A549 (cell line): ENCODE measurements at regions not wholly inside any gene's neighbourhood (a gene's known extent, or its start where the extent isn't known, plus 50 kb on each side); places are given as distances from the start of the nearest gene placed in this dataset.

Experiments used
- ATAC-seq, 2 experiments: fragments of 200-7000 bp in 1 of 2; fragments of >200 bp in 1 of 2; cut with Nextera tagmentation in 1 of 2; cut with Tn5 transposase in 1 of 2; 3 replicates each; pipeline versions ENCODE4 v1.8.0 to v1.9.1; 2018 to 2020; ENCODE audit warnings: mild to moderate bottlenecking in 1 of 2, moderate library complexity in 1 of 2
- CTCF ChIA-PET: fragments of 300-600 bp; sonication (Branson Sonifier 250); formaldehyde crosslinking; extraction: SDS; loops from one replicate; lab custom pipeline; 2021; ENCODE audit warnings: antibody characterized with exemption, inconsistent platforms; lab: Yijun Ruan, JAX
- POLR2A ChIA-PET: fragments of 350-600 bp; formaldehyde crosslinking; extraction: SDS; loops from one replicate; lab custom pipeline; 2021; ENCODE audit warnings: antibody characterized with exemption, inconsistent platforms; lab: Yijun Ruan, JAX
- DNase-seq, 2 experiments: peaks; one replicate each; pipeline versions ENCODE4 v3.0.0 to v3.0.0-alpha.2; 2011 to 2016; ENCODE audit warnings: low read depth in 1 of 2, low spot score in 1 of 2
- FAIRE-seq: peaks from 2 replicates; lab custom pipeline; 2011; peaks lifted over from hg19 to GRCh38; lab: Jason Lieb, UNC
- H3K27ac ChIP-seq, 2 experiments: fragments of >200 bp; sonication (Bioruptor Twin); formaldehyde crosslinking; 3 replicates each; pipeline ENCODE4 v1.5.1; 2016 to 2017
- H3K4me1 ChIP-seq: fragments of >200 bp; sonication (Bioruptor Twin); formaldehyde crosslinking; 3 replicates; pipeline ENCODE4 v1.6.1; 2016
- H3K4me2 ChIP-seq: fragments of >200 bp; sonication (Bioruptor Twin); formaldehyde crosslinking; 3 replicates; pipeline ENCODE4 v1.6.1; 2016
- H3K4me3 ChIP-seq: fragments of >200 bp; sonication (Bioruptor Twin); formaldehyde crosslinking; 3 replicates; pipeline ENCODE4 v1.5.1; 2016
- H3K9me3 ChIP-seq: fragments of >200 bp; sonication (Bioruptor Twin); formaldehyde crosslinking; 3 replicates; pipeline ENCODE4 v1.6.1; 2016
- BCL3 ChIP-seq: fragments of >200 bp; sonication (Bioruptor Twin); formaldehyde crosslinking; IDR thresholded peaks from 3 replicates; pipeline ENCODE4 v1.6.1; 2016
- CBX2 ChIP-seq: fragments of 200-600 bp; sonication (generic); IDR thresholded peaks from 2 replicates; pipeline ENCODE4 v1.6.1; 2016; ENCODE audit warnings: low read depth, mild to moderate bottlenecking, borderline replicate concordance
- CBX8 ChIP-seq: fragments of 200-600 bp; sonication (generic); IDR thresholded peaks from 2 replicates; pipeline ENCODE4 v1.6.1; 2016
- EHF ChIP-seq: fragments of 250-450 bp; sonication (Bioruptor Pico); IDR thresholded peaks from 2 replicates; pipeline ENCODE4 v1.5.0; 2020; ENCODE audit warnings: mild to moderate bottlenecking
- ESRRA ChIP-seq: fragments of 150-350 bp; IDR thresholded peaks from 2 replicates; pipeline ENCODE4 v1.6.1; 2014; ENCODE audit warnings: mild to moderate bottlenecking, low read length, borderline replicate concordance
- FOSB ChIP-seq: fragments of 250-450 bp; sonication (Bioruptor Pico); IDR thresholded peaks from 2 replicates; pipeline ENCODE4 v1.5.0; 2020; ENCODE audit warnings: mild to moderate bottlenecking, moderate library complexity
- HDAC2 ChIP-seq: fragments of 200-600 bp; sonication (generic); IDR thresholded peaks from 2 replicates; pipeline ENCODE4 v1.6.1; 2016
- HES2 ChIP-seq: fragments of >200 bp; sonication (Bioruptor Twin); formaldehyde crosslinking; IDR thresholded peaks from 2 replicates; pipeline ENCODE4 v1.6.1; 2016
- HEYL ChIP-seq: fragments of 250-450 bp; sonication (Bioruptor Pico); IDR thresholded peaks from 2 replicates; pipeline ENCODE4 v1.8.0; 2021; ENCODE audit warnings: mild to moderate bottlenecking, moderate library complexity
- HOXA7 ChIP-seq: fragments of 250-450 bp; sonication (Bioruptor Pico); IDR thresholded peaks from 2 replicates; pipeline ENCODE4 v1.5.0; 2020; ENCODE audit warnings: mild to moderate bottlenecking, moderate library complexity
- HOXB13 ChIP-seq: fragments of 250-450 bp; sonication (Bioruptor Pico); IDR thresholded peaks from 2 replicates; pipeline ENCODE4 v1.5.0; 2020; ENCODE audit warnings: low read depth, mild to moderate bottlenecking, moderate library complexity
- KDM1A ChIP-seq: fragments of 200-600 bp; sonication (generic); IDR thresholded peaks from 2 replicates; pipeline ENCODE4 v1.6.1; 2016; ENCODE audit warnings: low read depth, mild to moderate bottlenecking
- NFE2L2 ChIP-seq: fragments of 150-350 bp; conservative IDR thresholded peaks from 2 replicates; pipeline ENCODE4 v1.6.1; 2014; ENCODE audit warnings: low read length
- TFCP2L1 ChIP-seq: fragments of 250-450 bp; sonication (Bioruptor Pico); IDR thresholded peaks from 2 replicates; pipeline ENCODE4 v1.5.0; 2021; ENCODE audit warnings: mild to moderate bottlenecking
- TP53 ChIP-seq: fragments of 250-450 bp; sonication (Bioruptor Pico); IDR thresholded peaks from 2 replicates; pipeline ENCODE4 v1.5.0; 2021; ENCODE audit warnings: mild to moderate bottlenecking, moderate library complexity
- ZC3H11A ChIP-seq: fragments of 450-650 bp; IDR thresholded peaks from 2 replicates; pipeline ENCODE4 v1.6.1; 2014; ENCODE audit warnings: antibody characterized with exemption, mild to moderate bottlenecking
- WGBS: methylation state at CpG from one replicate; pipeline ENCODE4 v1.1.6; 2017; ENCODE audit errors: missing lambda C conversion rate; 5-methylcytosine and 5-hydroxymethylcytosine counted together
- TF ChIP-seq, protein P1 (sequence below): fragments of 250-450 bp; sonication (Bioruptor Pico); IDR thresholded peaks from 2 replicates; pipeline ENCODE4 v1.5.0; 2020; ENCODE audit warnings: low read depth, mild to moderate bottlenecking, moderate library complexity
- TF ChIP-seq, protein P2 (sequence below): fragments of 150-350 bp; IDR thresholded peaks from 2 replicates; pipeline ENCODE4 v1.6.1; 2014; ENCODE audit warnings: low read depth, mild to moderate bottlenecking, low read length

DNA sequence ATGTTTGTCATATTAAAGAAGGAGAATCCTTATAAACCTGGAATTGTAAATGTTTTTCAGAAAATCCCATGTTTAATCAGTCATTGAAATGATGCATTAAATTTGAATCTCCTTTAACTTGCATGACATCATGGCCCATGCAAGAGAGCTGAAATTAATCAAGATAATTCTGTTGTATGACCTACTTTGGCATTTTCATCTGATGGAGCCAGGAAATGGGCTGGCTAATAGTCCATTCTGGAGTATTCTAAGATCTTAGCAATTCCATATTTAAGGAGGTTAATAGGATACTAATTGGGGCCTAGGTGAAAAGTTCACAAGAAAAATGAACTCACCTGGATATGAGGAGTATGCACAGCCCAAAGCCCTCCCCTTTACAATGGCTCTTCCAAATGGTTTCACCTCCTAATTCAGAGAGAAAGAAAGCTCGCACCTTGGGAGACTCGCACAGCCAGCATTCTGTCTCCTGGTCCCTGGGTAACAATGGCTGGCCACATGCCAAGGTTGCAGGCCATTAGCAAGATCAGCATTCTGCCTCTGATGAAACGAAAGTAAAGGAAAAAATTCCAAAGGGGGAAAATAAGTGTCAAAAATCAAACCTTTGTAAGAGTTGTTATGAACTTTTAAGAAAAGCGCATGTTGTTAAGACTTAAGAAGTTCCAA, 786.4 kb downstream of the MCTP2 start (continued):
- TF ChIP-seq HOXB13 (CRISPR knock-in tag), result no peak
- no peak for TF ChIP-seq CBX2
- TF ChIP-seq TFCP2L1 (CRISPR knock-in tag), result no peak
- TF ChIP-seq, all 56 proteins: peak for 0

GRCh38 chr15:95018888-95019545, 787.7 kb downstream of the MCTP2 start:
- no peak for DNase-seq
- no peak for ATAC-seq
- WGBS, result 10% methylated on average over 6 of the region's 6 CpGs
- CTCF ChIA-PET, result no interaction called here
- no peak for FAIRE-seq
- Histone ChIP-seq H3K4me3 (no peak overlapping the region), H3K9me3 (peaks cover 5% of the 10 kb centered on the region; the same call in 1 of the 3 replicates), H3K27ac (no peak overlapping the region), H3K4me2 (no peak overlapping the region), H3K4me1 (no peaks in the 10 kb centered on the region)
- POLR2A ChIA-PET, result no interaction called here
- TF ChIP-seq HEYL (CRISPR knock-in tag), result no peak
- TF ChIP-seq, protein P1, sequence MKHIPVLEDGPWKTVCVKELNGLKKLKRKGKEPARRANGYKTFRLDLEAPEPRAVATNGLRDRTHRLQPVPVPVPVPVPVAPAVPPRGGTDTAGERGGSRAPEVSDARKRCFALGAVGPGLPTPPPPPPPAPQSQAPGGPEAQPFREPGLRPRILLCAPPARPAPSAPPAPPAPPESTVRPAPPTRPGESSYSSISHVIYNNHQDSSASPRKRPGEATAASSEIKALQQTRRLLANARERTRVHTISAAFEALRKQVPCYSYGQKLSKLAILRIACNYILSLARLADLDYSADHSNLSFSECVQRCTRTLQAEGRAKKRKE (CRISPR knock-in tag), result no peak
- no peak for TF ChIP-seq TP53
- TF ChIP-seq ZC3H11A, result no peak
- TF ChIP-seq EHF, result no peak
- no peak for TF ChIP-seq HDAC2
- no peak for TF ChIP-seq CBX8
- TF ChIP-seq HES2, result no peak
- TF ChIP-seq, protein P2, sequence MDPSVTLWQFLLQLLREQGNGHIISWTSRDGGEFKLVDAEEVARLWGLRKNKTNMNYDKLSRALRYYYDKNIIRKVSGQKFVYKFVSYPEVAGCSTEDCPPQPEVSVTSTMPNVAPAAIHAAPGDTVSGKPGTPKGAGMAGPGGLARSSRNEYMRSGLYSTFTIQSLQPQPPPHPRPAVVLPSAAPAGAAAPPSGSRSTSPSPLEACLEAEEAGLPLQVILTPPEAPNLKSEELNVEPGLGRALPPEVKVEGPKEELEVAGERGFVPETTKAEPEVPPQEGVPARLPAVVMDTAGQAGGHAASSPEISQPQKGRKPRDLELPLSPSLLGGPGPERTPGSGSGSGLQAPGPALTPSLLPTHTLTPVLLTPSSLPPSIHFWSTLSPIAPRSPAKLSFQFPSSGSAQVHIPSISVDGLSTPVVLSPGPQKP, result no peak
- TF ChIP-seq KDM1A, result no peak
- TF ChIP-seq NFE2L2, result no peak
- TF ChIP-seq ESRRA, result no peak

GRCh38 chr15:95019907-95020306, 788.5 kb downstream of the MCTP2 start:
- H3K27ac ChIP-seq, result no peak overlapping the region
- no peak overlapping the region for H3K4me2 ChIP-seq
- 0% methylated on average over 1 of the region's 1 CpG for WGBS
- ATAC-seq (no peak), FAIRE-seq (no peak), DNase-seq (no peak)
- H3K9me3 ChIP-seq, result peaks cover 5% of the 10 kb centered on the region; the same call in 1 of the 3 replicates
- POLR2A ChIA-PET, result no interaction called here
- H3K4me3 ChIP-seq, result no peak overlapping the region
- CTCF ChIA-PET, result interaction anchor here (0.6 kb wide), 1 partner anchor 1325 kb away, joined by 3 read pairs; no protein-coding TSS in a partner anchor
- H3K4me1 ChIP-seq, result no peaks in the 10 kb centered on the region
- TF ChIP-seq KDM1A (no peak), BCL3 (no peak), HDAC2 (no peak), HOXA7 (CRISPR knock-in tag) (no peak), FOSB (CRISPR knock-in tag) (no peak), HEYL (CRISPR knock-in tag) (no peak), TP53 (no peak)
